Left lung (tissue), 4 donors: ENCODE measurements at regions not wholly inside any gene's neighbourhood (a gene's known extent, or its start where the extent isn't known, plus 50 kb on each side); places are given as distances from the start of the nearest gene placed in this dataset.

ENCODE experiments used
- ATAC-seq: fragments of 200-7000 bp; cut with Tn5 transposase; one replicate; pipeline ENCODE4 v1.9.1; 2020; ENCODE audit warnings: moderate library complexity
- DNase-seq, 4 donors: peaks; one replicate each; pipeline ENCODE4 v3.0.0-alpha.2; 2013 to 2020
- H3K27ac ChIP-seq, 2 donors: fragments of 200-600 bp; sonication (generic) in 1 of 2; one replicate each; pipeline versions ENCODE4 v1.5.0 to v1.8.0; 2020 to 2021
- H3K27me3 ChIP-seq, 2 donors: fragments of 200-600 bp; sonication (generic) in 1 of 2; one replicate each; pipeline versions ENCODE4 v1.5.0 to v1.8.0; 2020 to 2021
- H3K36me3 ChIP-seq, 2 donors: fragments of 200-600 bp; sonication (generic) in 1 of 2; one replicate each; pipeline versions ENCODE4 v1.5.0 to v1.8.0; 2020 to 2021
- H3K4me1 ChIP-seq, 2 donors: fragments of 200-600 bp; one replicate each; pipeline ENCODE4 v1.8.0; 2021
- H3K4me3 ChIP-seq, 2 donors: fragments of 200-600 bp; sonication (generic) in 1 of 2; one replicate each; pipeline versions ENCODE4 v1.5.0 to v1.8.0; 2020 to 2021; ENCODE audit warnings: mild to moderate bottlenecking in 1 of 2
- H3K9me3 ChIP-seq, 2 donors: fragments of 200-600 bp; sonication (generic) in 1 of 2; one replicate each; pipeline versions ENCODE4 v1.5.0 to v1.8.0; 2020 to 2021
- CTCF ChIP-seq, 2 donors: fragments of 200-600 bp; sonication (generic) in 1 of 2; IDR thresholded peaks; one replicate each; pipeline versions ENCODE4 v1.5.0 to v1.8.0; 2021; ENCODE audit warnings: antibody characterized with exemption in 2 of 2
- intact Hi-C, 2 donors: fragments of 100-400 bp; cut with DNase I; formaldehyde crosslinking; loops; one replicate each; pipeline versions ENCODE4 v1.11.2 to v1.14.2; 2022
- donor health status: DM: no; HTN: yes; CAD: no.
- donor health status: DM: no; HTN: no; CAD: no.

- no peak for TF ChIP-seq CTCF (IDR thresholded peaks at IDR 0.05)
- no peaks in the 10 kb centered on the region for H3K27me3 ChIP-seq
- intact Hi-C loops = no loop called here
- DNase-seq (no peak), ATAC-seq (peak; percentile 42)
- H3K36me3 ChIP-seq = no peaks in the 10 kb centered on the region
- H3K9me3 ChIP-seq = no peaks in the 10 kb centered on the region
- peak overlapping the region in 1 of 2 donors; percentile 41 for H3K27ac ChIP-seq
- no peak overlapping the region for H3K4me3 ChIP-seq
- no peaks in the 10 kb centered on the region for H3K4me1 ChIP-seq
Observed at GRCh38 chr5:126369995-126370731, 53.0 kb upstream of the GRAMD2B start.

GRCh38 chr5:126370796-126371718 is 52.2 kb upstream of the GRAMD2B start:
- Histone ChIP-seq H3K4me1 (no peaks in the 10 kb centered on the region), H3K27ac (peak overlapping the region in 1 of 2 donors; percentile 41), H3K36me3 (no peaks in the 10 kb centered on the region), H3K27me3 (no peaks in the 10 kb centered on the region), H3K4me3 (peak overlapping the region in 1 of 2 donors; percentile 11), H3K9me3 (no peaks in the 10 kb centered on the region)
- intact Hi-C loops = no loop called here
- TF ChIP-seq CTCF (IDR thresholded peaks at IDR 0.05) = no peak
- ATAC-seq = peak; percentile 82
- peak in 1 of 4 donors; percentile 49 for DNase-seq

- Histone ChIP-seq H3K4me3 (no peak overlapping the region), H3K36me3 (no peaks in the 10 kb centered on the region), H3K9me3 (no peaks in the 10 kb centered on the region), H3K27ac (no peak overlapping the region), H3K4me1 (no peaks in the 10 kb centered on the region), H3K27me3 (no peaks in the 10 kb centered on the region)
- ATAC-seq = peak; percentile 13
- TF ChIP-seq CTCF (IDR thresholded peaks at IDR 0.05) = no peak
- intact Hi-C loops = no loop called here
- no peak for DNase-seq
Observed at GRCh38 chr5:126373375-126374108, 49.7 kb upstream of the GRAMD2B start.
